ENCODE measurements at regions not wholly inside any gene's neighbourhood (a gene's known extent, or its start where the extent isn't known, plus 50 kb on each side); places are given as distances from the start of the nearest gene placed in this dataset.
"Not testable (repeated sequence)": the region's sequence is repeated elsewhere in the genome, so short reads cannot be mapped to it uniquely, and the experiment has no call there.

DNA sequence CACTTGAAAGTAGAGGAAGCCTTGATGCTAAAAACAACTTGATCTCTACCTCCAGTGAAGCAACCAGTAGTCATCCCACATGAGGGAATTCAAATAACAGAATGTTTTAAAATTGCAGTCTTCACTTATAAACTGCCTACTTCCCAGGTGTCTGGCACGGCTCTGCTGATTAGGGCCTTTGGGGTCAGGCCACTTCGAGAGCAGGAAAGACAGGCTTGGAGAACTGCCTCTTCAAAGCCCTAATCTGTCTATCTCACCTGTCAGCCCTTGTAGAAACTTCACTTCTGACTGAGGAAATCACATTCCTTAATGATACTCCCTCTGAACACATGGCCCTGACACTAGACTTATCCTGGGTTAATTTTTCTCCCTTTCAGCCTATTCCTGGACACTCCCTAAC lies 458.6 kb downstream of the TENT5A start:
- Histone ChIP-seq H3K9me3 (ENCODE audit: severe bottlenecking) (no peaks in the 10 kb centered on the region), H3K36me3 (ENCODE audit: low read depth) (no peaks in the 10 kb centered on the region), H3K27me3 (ENCODE audit: insufficient read depth, poor library complexity, severe bottlenecking) (no peaks in the 10 kb centered on the region), H3K27ac (ENCODE audit: poor library complexity, severe bottlenecking) (no peak overlapping the region), H3K4me1 (ENCODE audit: insufficient read depth, poor library complexity, severe bottlenecking) (no peaks in the 10 kb centered on the region), H3K4me3 (ENCODE audit: severe bottlenecking) (no peak overlapping the region)
- no peak for ATAC-seq (ENCODE audit: low read depth)
- TF ChIP-seq, protein P1, sequence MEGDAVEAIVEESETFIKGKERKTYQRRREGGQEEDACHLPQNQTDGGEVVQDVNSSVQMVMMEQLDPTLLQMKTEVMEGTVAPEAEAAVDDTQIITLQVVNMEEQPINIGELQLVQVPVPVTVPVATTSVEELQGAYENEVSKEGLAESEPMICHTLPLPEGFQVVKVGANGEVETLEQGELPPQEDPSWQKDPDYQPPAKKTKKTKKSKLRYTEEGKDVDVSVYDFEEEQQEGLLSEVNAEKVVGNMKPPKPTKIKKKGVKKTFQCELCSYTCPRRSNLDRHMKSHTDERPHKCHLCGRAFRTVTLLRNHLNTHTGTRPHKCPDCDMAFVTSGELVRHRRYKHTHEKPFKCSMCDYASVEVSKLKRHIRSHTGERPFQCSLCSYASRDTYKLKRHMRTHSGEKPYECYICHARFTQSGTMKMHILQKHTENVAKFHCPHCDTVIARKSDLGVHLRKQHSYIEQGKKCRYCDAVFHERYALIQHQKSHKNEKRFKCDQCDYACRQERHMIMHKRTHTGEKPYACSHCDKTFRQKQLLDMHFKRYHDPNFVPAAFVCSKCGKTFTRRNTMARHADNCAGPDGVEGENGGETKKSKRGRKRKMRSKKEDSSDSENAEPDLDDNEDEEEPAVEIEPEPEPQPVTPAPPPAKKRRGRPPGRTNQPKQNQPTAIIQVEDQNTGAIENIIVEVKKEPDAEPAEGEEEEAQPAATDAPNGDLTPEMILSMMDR (IDR thresholded peaks at IDR 0.05; ENCODE audit: poor library complexity, severe bottlenecking): no peak
- no peak for DNase-seq (ENCODE audit: low spot score)

DNA sequence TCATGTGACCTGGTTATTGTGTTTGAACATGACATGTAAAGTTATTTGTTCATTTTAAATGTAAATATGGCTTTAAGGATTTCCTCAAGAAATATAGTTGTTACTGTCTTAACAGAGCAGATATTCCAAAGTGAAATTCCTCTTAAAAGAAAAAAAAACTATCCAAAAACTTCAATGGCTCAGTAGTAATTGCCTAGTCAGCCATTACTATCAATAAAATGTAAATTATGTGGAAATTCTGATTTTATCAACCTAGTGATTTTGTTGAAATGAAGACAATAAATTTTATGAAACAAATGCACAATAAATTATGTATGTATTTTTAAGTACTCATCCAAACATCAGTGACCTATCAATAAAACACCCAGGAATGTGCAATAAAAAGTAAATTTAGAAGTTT lies 463.3 kb downstream of the TENT5A start:
- TF ChIP-seq, protein P1 (IDR thresholded peaks at IDR 0.05; ENCODE audit: poor library complexity, severe bottlenecking): no peak
- no peak overlapping the region for H3K27ac ChIP-seq (ENCODE audit: poor library complexity, severe bottlenecking)
- no peaks in the 10 kb centered on the region for H3K4me1 ChIP-seq (ENCODE audit: insufficient read depth, poor library complexity, severe bottlenecking)
- no peak overlapping the region for H3K4me3 ChIP-seq (ENCODE audit: severe bottlenecking)
- no peaks in the 10 kb centered on the region for H3K36me3 ChIP-seq (ENCODE audit: low read depth)
- no peaks in the 10 kb centered on the region for H3K9me3 ChIP-seq (ENCODE audit: severe bottlenecking)
- ATAC-seq (ENCODE audit: low read depth) (no peak), DNase-seq (ENCODE audit: low spot score) (no peak)
- no peaks in the 10 kb centered on the region for H3K27me3 ChIP-seq (ENCODE audit: insufficient read depth, poor library complexity, severe bottlenecking)

DNA sequence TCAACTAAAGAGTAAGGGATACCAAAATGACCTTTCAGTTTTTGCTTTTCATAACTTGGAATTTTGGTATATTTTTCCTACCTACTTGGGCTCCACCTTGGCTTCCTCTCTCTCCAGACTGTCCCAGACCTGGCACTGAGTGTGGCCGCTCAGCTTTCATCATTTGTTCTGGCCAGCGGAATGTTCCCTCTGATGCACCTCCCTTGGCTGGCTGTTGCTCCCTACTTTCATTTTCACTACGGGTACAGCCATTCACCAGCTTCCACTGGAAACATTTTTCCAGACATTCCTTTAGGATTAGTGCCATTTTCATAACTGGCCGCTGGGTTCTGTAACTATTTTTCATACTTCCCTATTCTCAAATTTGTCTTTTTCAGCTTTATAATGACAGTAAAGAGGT lies 487.4 kb downstream of the TENT5A start:
- Histone ChIP-seq H3K27ac (ENCODE audit: poor library complexity, severe bottlenecking) (no peak overlapping the region), H3K4me3 (ENCODE audit: severe bottlenecking) (no peak overlapping the region), H3K27me3 (ENCODE audit: insufficient read depth, poor library complexity, severe bottlenecking) (no peaks in the 10 kb centered on the region), H3K9me3 (ENCODE audit: severe bottlenecking) (no peaks in the 10 kb centered on the region), H3K4me1 (ENCODE audit: insufficient read depth, poor library complexity, severe bottlenecking) (no peaks in the 10 kb centered on the region), H3K36me3 (ENCODE audit: low read depth) (no peaks in the 10 kb centered on the region)
- TF ChIP-seq, protein P1 (IDR thresholded peaks at IDR 0.05; ENCODE audit: poor library complexity, severe bottlenecking): no peak
- peak; percentile 67 for ATAC-seq (ENCODE audit: low read depth)
- no peak for DNase-seq (ENCODE audit: low spot score)

DNA sequence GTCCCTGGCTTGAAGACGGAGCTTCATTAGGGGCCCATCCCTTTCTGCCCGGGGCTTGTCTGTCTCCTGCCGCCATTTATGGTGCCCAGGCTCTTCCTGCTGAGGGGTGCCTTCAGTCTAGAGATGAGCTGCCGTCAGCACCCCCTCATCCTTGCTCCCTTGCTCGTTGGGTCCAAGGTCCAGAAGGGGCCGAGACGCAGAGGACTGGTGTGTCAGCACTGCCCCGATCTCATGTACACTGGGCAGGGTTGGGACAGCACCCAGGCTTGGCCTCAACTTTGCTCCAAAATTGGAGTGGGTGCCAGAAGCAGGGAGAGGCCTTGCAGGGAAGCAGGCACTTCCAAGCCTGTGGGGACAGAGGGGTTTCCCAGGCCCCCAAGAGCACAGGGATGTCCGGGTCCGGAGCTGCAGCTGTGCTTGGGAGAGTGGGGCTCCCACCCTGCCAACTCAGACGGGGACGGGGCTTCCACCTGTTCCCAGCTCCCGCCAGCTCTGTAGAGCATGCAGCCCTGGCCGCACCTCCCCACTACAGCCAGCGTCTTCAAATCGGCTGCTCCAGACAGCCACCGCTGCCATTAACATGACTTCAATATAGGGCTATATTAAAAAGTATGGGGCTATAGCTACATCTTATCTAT lies 488.8 kb downstream of the TENT5A start:
- Histone ChIP-seq H3K27ac (ENCODE audit: poor library complexity, severe bottlenecking) (no peak overlapping the region), H3K36me3 (ENCODE audit: low read depth) (no peaks in the 10 kb centered on the region), H3K4me1 (ENCODE audit: insufficient read depth, poor library complexity, severe bottlenecking) (no peaks in the 10 kb centered on the region), H3K27me3 (ENCODE audit: insufficient read depth, poor library complexity, severe bottlenecking) (no peaks in the 10 kb centered on the region), H3K9me3 (ENCODE audit: severe bottlenecking) (no peaks in the 10 kb centered on the region), H3K4me3 (ENCODE audit: severe bottlenecking) (no peak overlapping the region)
- DNase-seq (ENCODE audit: low spot score) (no peak), ATAC-seq (ENCODE audit: low read depth) (no peak)
- TF ChIP-seq, protein P1 (IDR thresholded peaks at IDR 0.05; ENCODE audit: poor library complexity, severe bottlenecking): no peak

DNA sequence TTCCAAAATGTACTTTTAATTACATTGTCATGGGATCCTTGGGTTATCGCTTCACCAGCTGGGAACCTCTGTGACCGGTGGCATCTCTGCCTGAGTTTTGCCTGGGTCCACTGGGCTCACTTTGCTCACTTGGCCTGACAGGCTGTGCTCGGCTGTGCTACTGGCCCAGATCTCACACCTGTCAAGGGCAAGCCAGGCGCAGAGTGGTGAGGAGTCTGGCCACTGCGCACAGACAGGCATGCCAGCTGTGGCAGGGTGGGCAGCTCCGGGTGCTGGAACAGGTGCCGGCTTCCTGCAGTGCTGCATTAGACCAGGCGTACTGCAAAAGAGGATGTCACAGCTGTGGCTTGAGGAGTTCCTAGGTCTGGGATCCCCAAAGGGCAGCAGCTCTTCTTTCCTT lies 489.8 kb downstream of the TENT5A start:
- DNase-seq (ENCODE audit: low spot score) (no peak), ATAC-seq (ENCODE audit: low read depth) (no peak)

DNA sequence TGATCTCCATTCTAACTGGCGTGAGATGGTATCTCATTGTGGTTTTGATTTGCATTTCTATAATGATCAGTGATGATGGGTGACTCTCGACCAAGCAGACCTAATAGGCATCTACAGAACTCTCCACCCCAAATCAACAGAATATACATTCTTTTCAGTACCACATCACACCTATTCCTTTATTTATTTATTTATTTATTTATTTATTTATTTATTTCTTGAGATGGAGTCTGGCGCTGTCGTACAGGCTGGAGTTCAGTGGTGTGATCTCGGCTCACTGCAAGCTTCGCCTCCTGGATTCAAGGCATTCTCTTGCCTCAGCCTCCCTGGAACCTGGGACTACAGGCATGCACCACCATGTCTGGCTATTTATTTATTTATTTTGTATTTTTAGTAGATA lies 496.3 kb downstream of the TENT5A start:
- not testable (repeated sequence) for H3K4me1 ChIP-seq (ENCODE audit: insufficient read depth, poor library complexity, severe bottlenecking); H3K27ac ChIP-seq (ENCODE audit: poor library complexity, severe bottlenecking); H3K9me3 ChIP-seq (ENCODE audit: severe bottlenecking); H3K4me3 ChIP-seq (ENCODE audit: severe bottlenecking); H3K36me3 ChIP-seq (ENCODE audit: low read depth); DNase-seq (ENCODE audit: low spot score); H3K27me3 ChIP-seq (ENCODE audit: insufficient read depth, poor library complexity, severe bottlenecking); ATAC-seq (ENCODE audit: low read depth)

More for the DNA sequence above, 489.8 kb downstream of the TENT5A start:
- no peaks in the 10 kb centered on the region for H3K4me1 ChIP-seq (ENCODE audit: insufficient read depth, poor library complexity, severe bottlenecking)
- H3K9me3 ChIP-seq (ENCODE audit: severe bottlenecking): no peaks in the 10 kb centered on the region
- H3K4me3 ChIP-seq (ENCODE audit: severe bottlenecking): no peak overlapping the region
- H3K27ac ChIP-seq (ENCODE audit: poor library complexity, severe bottlenecking): no peak overlapping the region
- H3K27me3 ChIP-seq (ENCODE audit: insufficient read depth, poor library complexity, severe bottlenecking): no peaks in the 10 kb centered on the region
- H3K36me3 ChIP-seq (ENCODE audit: low read depth): no peaks in the 10 kb centered on the region
- TF ChIP-seq, protein P1 (IDR thresholded peaks at IDR 0.05; ENCODE audit: poor library complexity, severe bottlenecking): no peak
